ENCODE measurements at regions not wholly inside any gene's neighbourhood (a gene's known extent, or its start where the extent isn't known, plus 50 kb on each side); places are given as distances from the start of the nearest gene placed in this dataset.

DNA sequence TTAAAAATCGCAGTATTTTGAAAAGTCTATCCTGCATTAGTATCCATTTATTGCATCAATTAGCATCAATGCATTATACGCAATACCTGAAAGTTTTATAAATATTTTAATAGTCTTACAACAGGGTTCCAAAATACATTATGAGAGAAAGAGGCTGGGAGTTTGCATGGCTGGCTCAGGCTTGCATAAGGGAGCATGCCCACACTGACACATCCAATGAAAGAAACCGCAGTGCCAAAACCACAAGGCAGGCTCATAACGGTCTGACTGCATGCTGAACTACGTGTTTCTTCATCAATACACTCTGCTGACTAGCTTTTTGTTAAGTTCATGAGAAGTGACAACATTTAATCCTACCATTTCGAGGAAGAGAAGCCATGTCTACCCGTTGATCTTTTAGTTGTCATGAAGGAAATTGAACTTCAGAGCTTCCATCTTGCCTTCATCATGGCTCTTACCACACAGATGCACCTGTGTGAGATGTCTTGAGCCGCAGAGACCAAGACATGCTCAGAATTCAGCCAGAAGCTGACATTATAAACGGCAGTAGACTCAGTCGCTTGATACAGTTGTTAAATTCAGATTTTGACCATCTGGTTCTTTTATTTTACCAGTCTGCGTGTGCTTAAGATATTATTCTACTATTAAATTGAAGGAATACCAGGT lies 168.8 kb upstream of the FRG1 start:
- TF ChIP-seq, protein P1, sequence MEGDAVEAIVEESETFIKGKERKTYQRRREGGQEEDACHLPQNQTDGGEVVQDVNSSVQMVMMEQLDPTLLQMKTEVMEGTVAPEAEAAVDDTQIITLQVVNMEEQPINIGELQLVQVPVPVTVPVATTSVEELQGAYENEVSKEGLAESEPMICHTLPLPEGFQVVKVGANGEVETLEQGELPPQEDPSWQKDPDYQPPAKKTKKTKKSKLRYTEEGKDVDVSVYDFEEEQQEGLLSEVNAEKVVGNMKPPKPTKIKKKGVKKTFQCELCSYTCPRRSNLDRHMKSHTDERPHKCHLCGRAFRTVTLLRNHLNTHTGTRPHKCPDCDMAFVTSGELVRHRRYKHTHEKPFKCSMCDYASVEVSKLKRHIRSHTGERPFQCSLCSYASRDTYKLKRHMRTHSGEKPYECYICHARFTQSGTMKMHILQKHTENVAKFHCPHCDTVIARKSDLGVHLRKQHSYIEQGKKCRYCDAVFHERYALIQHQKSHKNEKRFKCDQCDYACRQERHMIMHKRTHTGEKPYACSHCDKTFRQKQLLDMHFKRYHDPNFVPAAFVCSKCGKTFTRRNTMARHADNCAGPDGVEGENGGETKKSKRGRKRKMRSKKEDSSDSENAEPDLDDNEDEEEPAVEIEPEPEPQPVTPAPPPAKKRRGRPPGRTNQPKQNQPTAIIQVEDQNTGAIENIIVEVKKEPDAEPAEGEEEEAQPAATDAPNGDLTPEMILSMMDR (IDR thresholded peaks at IDR 0.05): no peak
- TF ChIP-seq POLR2AphosphoS5 (IDR thresholded peaks at IDR 0.05): no peak
- TF ChIP-seq POLR2A (IDR thresholded peaks at IDR 0.05; ENCODE audit: low read depth): no peak
- no peak for TF ChIP-seq EP300 (IDR thresholded peaks at IDR 0.05)
